Superior temporal gyrus (tissue), 1 donor: ENCODE measurements at regions not wholly inside any gene's neighbourhood (a gene's known extent, or its start where the extent isn't known, plus 50 kb on each side); places are given as distances from the start of the nearest gene placed in this dataset.

Experiments
- DNase-seq: peaks from one replicate; pipeline ENCODE4 v3.0.0-alpha.2; 2016; ENCODE audit errors: extremely low spot score

DNA sequence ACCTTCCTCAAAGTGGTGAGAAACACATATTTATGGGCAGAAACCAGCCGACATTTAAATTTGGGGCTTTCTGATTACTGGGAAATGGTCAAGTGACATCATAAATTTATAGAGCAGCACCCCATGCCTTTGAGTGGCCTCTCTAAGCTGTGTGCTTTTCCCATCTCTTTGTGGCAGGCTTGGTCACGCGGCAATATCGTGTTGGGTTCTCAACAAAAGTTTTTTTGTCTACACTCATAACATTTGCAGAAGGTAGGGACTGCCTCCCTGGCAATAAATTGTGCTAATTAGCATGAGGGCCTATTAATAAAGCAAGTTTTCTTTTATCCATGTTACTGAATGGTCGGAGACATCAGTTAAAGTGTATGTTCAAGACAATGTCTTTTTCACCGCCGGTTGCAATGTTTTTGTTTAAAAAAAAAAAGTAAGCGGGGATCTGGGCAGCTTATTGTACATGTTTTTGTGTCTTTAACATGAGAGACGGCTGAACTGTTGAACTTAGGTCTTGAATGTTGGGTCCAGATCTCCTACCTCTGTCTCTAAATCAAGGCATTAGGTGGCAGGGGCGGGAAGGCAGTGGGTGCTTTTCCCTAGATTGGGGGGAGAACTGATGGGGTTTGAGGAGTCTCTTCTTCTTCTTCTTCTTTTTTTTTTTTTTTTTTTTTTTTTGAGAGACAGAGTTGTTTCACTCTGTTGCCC lies 193.3 kb downstream of the PHETA1 start:
- DNase-seq = no peak

DNA sequence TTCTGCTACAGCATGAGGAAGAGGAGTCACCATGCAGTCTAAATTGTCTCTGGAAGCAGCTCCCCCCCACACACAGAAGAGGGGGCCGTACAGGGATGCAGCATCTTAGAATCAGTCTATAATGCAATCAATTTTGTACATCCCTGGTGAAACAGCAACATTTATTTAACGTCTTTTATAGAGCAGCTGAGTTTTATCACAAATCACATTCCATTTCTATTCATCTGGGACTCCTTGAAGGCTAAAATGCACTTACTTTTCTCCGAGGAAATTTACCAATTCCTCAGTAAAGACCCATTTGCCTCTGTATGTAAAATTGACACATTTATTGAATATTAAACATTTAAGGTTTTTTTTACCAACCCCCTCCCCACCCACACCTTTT lies 193.9 kb downstream of the PHETA1 start:
- no peak for DNase-seq

DNA sequence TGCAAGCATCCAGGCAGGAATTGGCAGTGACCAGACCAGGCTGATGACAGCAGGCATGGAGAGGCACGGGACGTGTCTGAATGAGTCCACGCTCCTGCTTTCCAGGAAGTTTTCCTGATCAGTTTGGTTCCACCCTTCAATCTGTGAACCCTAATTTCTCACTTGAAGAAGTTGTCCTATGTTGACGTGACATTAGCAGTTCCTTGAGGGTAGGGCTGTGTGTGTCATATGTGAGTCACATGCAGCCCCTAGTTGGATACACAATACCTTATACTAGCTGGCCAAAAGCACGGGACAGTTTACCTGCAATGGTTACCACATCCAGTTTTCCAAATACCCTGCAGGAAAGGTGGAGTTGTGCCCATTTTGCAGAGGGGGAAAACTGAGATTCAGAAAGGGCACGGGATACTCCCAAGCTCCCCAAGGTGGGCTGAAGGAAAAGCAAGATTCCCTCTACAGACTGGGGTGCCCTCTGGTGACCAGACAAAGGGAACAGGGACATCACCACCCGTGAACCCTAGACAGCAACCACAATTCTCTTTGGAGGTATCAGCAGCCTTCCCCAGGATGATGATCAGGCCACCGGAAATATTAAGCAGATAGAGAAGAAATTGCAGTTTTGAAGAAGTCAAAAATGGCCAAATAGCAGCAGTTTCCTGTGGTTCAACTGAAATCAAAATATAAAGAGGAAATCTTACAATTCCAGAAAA lies 194.5 kb downstream of the PHETA1 start:
- no peak for DNase-seq

DNA sequence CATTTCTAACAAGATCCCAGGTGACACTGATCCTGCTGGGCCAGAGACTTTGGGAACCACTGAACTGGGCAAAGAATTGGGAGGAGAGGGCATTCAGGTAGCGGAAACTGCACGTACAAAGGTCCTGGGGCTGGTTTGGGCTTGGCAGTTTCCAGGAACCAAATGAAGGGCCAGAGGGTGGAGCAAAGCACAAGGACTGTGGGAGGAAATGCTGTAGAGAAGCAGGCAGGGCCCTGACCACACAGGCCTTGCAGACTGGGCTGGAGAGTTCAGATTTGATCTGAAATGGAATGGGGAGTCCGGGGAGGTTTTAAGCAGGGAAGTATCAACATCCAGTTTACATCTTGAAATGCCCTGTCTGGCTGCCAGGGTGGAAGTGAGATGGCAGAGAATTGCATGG lies 195.1 kb downstream of the PHETA1 start:
- no peak for DNase-seq

DNA sequence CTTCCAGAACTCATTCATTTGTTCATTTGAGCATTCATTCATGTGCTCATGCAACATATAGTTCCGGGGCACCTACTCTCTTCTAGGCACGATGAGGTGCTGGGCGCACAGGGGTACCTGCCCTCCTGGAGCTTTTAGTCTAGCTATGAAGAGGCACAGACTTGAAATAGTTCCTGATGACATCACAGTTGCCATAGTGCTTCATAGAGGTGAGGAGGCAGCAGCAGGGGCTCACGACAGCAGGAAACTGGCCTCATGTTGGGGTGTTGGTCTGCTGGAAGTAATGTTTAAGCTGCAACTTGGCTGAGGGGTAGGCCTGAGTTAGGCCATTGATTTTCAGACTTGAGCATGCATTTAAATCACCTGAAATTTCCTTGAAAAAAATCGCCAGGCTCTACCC lies 195.5 kb downstream of the PHETA1 start:
- no peak for DNase-seq

DNA sequence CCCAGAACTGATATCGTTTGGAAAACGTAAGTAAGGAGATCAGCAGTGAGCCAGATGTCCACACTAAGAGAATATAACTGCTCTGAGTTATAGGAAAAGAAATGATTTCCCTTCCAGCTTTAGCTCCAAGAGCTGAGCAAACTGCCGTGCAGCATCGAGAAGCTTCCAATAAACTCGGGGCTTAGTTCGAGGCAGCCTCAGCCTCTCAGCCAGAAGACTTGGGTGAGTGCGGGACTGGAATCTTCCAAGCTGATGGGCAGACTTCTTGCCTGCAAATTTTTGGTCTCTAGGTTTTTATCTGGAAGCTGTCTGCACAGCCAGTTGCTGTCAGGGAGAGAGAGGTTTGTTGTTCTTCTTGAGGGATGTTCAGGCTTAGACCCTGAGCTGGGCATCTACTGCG lies 196.1 kb downstream of the PHETA1 start:
- DNase-seq = no peak

DNA sequence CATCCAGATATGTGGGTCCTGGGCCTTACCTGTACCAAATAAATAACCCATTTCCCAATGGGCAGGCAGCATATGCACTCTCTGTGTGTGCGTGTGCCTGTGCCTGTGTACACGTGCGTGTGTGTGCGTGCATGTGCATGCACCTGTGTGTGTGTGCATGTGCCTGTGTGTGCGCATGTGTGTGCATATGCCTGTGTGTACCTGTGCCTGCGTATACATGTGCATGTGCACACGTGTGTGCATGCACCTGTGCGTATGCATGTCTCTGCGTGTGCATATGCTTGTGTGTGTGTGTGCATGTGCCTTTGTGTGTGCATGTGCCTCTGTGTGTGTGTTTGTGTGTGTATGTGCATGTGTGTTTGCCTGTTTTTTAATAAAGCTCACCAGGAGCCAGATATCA lies 197.1 kb downstream of the PHETA1 start:
- no peak for DNase-seq

DNA sequence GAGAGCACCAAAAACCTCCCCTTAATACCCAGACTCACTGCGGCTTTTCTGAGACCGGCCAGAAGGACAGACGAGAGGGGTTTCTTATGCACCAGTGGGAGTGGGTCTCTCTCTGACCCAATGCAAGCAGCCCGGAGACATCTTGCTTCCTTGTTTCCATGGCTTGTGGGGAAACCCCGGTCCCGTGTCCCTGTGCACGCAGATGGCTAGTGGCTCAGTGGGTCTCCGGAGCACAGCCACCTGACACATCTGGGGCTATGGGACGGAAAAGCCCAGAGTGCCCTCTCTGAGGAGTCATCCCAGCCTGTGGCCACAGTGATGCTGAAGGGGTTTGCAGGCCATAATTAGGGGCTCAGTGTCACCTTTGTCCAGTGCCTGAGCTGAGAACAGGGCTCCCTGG lies 197.6 kb downstream of the PHETA1 start:
- DNase-seq = no peak

DNA sequence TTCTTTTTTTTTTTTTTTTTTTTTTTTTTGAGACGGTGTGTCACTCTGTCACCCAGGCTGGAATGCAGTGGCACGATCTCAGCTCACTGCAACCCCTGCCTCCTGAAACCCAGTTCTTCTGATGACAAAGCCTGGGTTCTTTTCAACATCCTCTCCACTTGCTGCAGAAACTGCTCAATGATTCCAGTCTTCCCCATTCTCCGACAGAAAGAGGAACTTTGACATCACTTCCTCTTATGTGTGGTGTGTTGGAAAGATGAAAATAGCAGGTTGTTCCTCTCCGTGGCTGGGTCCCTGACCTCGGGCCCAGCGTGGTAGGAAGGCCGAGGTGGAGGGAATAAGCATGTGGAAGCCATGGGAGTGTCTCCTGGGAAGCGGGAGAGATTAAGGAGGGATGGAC lies 198.4 kb downstream of the PHETA1 start:
- no peak for DNase-seq

DNA sequence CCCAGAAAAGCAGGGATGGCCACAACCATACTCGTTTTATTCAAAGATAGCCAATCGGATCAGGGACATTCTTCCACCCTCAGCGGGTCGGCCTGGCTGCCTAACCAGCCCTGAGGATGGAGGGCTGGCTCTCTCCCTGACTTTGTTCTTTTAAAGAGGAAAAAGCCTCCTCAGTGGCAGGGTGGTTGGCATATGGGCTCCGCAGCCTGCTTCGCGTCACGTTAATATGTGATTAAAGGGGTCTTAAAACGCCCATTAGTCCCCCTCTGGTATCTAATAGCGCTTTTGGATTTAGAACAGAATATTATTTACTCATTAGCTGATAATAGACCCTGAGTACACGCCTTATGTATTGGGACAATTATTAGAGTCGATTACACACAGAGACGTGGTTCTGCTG lies 199.4 kb downstream of the PHETA1 start:
- no peak for DNase-seq

DNA sequence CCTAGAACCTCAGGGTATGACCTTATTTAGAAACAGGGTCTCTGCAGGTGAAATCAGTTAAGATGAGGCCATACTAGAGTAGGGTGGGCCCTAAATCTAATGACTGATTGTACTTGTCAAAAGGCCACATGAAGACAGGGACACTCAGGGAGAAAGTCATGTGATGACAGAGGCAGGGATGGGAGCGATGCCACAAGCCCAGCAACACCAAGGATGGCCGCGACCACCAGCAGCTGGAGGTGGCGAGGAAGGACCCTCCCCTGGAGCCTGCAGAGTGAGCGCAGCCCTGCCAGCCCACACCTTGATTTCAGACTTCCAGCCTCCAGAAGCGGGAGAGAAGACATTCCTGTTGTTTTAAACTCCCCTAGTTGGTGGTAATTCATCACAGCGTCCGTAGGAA lies 199.9 kb downstream of the PHETA1 start:
- no peak for DNase-seq

DNA sequence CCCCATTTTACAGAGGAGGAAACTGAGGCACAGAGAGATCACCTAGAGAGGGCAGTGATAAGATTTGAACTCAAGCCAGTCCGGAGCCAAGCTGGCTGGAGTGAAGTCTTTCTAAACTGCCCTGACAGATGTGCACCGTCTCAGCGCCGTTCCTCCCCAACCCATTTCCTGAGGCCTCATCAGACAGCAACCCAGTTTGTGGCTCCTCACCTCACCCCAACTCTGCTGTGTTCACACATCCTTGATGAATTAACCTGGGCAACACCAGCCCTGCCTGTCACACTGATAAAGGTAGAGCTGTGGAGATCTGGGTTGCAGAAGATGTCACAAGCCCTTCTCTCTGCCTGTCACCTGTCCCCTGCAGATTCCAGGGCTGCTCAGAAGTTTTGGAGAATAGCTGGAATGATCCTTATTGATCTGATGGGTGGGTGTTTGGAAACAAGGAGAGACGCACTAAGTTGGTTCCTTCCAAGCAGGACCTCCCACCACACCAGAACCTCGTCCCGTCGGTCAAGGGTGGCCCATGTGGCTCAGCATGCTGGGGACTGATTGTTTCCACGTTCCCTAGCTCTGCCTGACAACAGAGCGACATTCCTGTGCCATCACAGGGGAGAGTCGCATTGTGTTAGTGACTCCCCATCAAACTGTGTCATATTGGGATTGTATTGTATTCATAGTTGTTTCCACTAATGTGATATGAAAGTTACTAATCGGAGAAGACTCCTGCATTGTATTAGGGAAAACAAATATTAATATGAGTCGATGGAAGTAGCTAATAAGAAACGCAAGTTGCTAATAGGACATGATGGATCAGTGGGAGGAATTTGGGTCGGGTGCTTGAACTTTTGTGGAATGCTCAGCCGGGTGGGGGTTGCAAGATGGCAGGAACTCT lies 200.6 kb downstream of the PHETA1 start:
- DNase-seq = no peak

DNA sequence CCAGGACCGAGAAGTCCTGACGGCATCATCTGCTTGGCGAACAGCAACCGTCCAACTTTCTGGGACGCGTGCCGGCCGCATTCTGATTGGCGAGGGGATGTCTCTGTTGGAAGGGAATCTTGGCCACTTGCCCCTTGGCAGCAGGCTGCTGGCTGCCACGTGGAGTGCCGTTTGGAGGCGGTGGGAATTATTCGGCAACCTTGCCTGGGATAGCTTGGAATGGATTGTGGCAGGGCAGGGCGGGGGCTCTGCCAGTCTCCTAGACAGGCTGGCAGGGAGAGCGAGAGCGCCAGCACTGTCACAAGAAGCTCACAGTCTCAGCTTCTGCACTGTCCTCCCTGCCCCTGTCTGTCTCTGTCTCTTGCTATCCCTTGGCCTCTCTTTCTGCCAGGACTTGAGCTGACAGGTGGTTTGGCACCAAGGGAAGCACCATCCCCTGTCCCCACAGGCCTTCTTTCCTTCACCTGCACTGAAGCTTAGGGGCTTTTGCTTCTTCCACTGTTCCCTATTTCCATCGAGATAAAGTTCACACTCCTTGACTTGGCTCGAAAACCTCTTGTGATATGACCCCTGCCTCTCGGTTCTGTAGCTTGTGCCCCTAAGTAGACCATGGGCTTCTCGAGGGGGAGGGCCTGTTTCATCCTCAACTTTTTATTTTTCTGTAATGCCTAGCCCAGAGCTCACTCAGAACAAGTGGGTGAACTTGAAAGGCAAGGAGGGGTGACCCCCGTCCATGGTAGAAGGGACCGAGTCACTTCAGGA lies 201.9 kb downstream of the PHETA1 start:
- DNase-seq = no peak

DNA sequence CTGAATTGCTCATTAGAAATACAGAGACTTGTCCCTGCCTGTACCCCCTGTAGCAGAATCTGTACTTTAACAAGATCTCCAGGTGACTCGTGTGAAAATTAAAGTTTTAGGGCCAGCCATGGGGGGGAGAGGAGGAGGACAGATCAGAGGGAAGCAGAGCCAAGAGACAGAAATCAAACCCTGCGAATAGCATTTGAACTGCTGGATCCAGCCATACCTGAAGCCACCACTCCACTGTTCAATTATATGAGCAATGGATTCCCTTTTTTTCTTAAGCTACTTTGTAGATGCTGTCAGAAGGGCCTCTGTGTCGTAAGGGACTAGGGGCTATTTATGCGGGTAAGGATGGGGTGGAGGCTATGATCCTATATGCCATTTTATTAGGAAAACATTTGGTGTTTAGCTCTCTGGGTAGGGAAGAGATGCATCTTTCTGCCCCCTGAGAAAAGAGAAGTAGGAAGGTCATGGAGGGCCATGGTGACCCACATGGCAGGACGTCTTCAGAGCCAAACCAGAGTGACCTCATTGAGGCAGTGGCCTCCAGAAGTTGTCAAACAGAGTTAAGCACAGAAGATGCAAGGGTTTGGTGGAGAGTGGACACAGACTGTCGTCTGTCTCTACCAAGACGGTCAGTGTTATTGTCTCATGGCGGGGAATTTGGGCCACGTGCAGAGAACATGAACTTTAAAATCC lies 203.9 kb downstream of the PHETA1 start:
- DNase-seq = no peak

DNA sequence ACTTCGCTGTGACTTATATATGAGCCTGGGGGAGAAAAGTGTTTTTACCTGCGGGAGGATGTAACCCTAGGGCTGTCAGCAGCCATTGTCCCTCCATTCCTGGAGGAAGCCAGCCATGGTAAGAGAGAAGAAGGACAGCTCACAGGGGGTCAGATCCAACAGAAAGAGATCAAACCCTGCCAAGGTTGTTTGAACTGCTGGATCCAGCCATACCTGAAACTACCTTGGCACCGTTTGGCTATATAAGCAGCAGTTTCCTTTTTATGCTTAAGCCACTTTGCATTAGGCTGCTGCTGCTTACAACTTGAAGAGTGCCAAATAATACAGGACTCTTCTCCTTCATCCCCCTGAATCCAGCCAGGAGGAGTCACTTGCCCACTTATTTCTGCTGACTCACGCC lies 205.5 kb downstream of the PHETA1 start:
- no peak for DNase-seq

DNA sequence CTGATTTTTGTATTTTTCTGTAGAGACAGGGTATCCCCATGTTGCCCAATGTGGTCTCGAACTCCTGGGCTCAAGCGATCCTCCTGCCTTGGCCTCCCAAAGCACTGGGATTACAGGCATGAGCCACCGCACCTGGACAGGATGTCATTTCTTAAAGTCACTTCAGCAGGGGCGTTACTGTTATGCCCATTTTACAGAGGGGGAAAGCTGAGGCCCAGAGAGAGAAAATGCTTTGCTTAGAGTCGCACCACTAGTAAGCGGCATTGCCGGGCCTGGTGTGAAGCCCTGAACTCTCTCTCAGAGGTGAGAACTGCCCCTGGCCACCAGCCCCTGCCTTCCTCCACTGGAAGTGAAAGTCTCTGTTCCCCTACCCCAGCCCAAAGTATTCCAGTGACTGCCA lies 207.0 kb downstream of the PHETA1 start:
- no peak for DNase-seq

DNA sequence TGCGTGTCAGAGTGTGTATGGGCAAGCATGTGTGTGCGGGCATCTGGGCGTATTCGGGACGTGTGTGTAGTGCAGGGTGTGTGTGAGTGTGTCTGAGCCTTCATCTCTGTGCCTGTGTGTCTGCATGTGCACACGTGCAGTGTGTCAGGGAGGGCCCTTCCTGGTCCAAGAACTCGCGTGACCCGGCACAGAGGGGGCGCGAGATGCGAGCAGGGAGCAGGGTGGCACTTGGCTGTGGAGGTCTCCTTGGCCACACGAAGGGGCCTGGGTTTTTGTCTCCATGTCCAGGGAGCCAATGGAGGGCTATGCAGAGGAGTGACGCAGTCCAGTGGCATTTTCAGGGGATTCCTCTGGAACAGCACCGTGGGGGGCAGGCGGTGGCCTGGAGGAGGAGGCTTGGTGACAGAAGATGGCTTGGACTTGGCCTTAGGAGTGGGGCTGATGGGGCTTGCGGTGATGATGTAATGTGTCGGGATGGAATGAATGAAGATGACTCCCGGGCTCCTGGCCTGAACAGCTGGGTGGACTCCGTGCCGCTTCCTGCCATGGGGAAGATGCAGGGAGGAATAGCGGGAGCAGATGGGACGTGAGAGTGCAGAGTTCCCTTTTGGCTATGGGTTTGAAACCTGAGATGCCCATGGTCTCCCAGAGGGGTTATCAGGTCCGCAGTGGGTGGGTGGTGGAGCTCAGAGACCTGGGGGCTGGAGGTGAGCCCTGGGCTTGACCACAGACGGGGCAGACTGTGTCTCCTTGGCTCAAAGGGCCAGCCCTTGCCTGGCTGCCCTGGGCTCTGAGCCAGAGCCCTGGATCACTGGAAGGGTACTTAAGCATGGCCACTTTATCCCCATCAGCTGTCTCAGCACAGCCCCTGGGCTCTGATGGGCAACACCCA lies 208.3 kb downstream of the PHETA1 start:
- DNase-seq = no peak

DNA sequence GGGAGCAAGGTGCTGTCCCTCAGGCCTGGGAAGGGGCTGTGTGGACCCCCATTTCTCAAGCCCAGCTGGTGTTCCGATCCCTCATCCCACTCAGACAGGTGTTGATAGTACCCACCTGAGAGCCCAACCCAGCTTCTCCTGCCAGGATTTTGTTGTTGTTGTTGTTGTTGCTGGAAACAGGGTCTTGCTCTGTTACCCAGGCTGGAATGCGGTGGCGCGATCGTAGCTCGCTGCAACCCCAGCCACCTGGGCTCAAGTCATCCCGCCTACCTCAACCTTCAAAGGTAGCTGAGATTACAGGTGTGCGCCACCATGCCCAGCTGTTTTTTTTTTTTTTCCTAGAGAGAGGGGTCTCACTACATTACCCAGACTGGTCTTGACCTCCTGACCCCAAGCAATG lies 209.9 kb downstream of the PHETA1 start:
- DNase-seq = no peak

DNA sequence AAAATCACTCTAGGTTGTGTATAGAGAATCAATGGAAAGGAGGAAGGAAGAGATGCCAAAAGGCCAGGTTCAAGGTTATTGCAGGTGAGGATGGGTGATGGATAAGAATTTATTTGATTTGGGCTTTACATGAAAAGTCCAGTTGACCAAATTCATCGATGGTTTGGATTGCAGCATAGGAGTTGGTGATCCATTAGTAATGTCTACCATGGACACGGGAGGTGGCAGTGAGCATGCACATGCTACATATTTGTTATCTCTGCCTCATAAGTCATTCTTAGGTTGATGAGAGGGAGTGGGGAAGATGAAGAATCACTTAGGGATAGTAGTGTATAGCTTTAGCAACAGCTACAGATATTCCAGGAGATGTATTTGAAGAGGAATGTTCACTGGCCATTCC lies 211.4 kb downstream of the PHETA1 start:
- no peak for DNase-seq

DNA sequence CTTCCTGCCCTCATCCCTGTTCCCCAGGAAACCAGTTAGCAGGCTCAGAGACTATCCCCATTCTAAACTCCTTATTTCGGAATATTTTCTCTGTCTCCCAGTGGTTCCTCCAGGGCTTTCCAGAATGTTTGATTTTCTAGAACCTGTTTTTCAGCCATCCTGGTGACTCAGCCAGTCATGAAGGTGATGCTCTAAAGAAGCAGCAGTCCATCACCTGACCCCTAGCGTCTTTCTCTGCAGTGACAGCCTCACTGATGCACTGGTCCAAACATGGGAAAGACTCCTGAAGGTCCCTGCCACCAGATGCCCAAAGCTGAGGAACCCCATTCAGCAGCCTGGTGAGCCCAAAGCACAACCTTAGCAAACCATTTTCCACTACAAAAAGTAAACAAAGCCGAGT lies 212.6 kb downstream of the PHETA1 start:
- no peak for DNase-seq
